ENCODE measurements at regions not wholly inside any gene's neighbourhood (a gene's known extent, or its start where the extent isn't known, plus 50 kb on each side); places are given as distances from the start of the nearest gene placed in this dataset.

GRCh38 chr3:115287198-115287597, 140.1 kb upstream of the ZBTB20 start:
- Histone ChIP-seq H3K4me3 (ENCODE audit: low read depth, low read length, poor library complexity, severe bottlenecking) (no peak overlapping the region), H3K9me3 (ENCODE audit: low read depth, low read length, poor library complexity, severe bottlenecking) (no peaks in the 10 kb centered on the region), H3K27ac (ENCODE audit: low read depth, low read length, poor library complexity, severe bottlenecking) (no peak overlapping the region), H3K36me3 (ENCODE audit: insufficient read depth, low read length, poor library complexity, severe bottlenecking) (no peaks in the 10 kb centered on the region), H3K27me3 (replicated peaks; ENCODE audit: insufficient read depth, low read depth, low read length, poor library complexity) (no peaks in the 10 kb centered on the region), H3K4me1 (ENCODE audit: insufficient read depth, low read length, poor library complexity, severe bottlenecking) (no peaks in the 10 kb centered on the region)
- no TSS peak for BruUV-seq (replicated peaks)
- intact Hi-C loops (cut with micrococcal nuclease; ENCODE audit: unreplicated experiment) = no loop called here
- TF ChIP-seq CTCF (conservative IDR thresholded peaks at IDR 0.05; ENCODE audit: low read depth, low read length) (no peak), EZH2 (IDR thresholded peaks at IDR 0.05; ENCODE audit: borderline replicate concordance, low read depth, low read length, poor library complexity, severe bottlenecking) (no peak)
- no peak for DNase-seq (ENCODE audit: low spot score)
- CTCF ChIA-PET = no interaction called here
- POLR2A ChIA-PET (ENCODE audit: low non-redundant PET) = no interaction called here

DNA sequence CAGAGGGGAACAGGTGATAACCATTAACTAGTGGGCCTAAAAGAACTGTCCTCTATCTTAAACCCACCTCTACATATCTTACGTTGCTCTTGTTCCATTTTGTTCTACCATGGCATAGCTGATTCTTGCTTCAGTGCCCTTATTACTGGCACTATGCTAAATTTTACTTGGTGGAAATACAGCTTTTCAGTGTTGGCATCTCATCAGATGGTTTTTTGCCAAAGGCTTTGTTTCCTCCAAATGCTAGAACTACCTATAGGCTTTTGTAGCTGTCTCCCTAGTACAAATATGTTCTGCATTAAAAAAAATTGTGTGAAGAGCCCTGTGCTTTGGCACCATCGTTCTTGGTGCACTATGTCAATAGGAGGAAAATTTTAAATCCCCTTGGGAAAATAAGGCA, 145.0 kb upstream of the ZBTB20 start:
- Histone ChIP-seq H3K36me3 (ENCODE audit: insufficient read depth, low read length, poor library complexity, severe bottlenecking) (no peaks in the 10 kb centered on the region), H3K4me3 (ENCODE audit: low read depth, low read length, poor library complexity, severe bottlenecking) (no peak overlapping the region), H3K9me3 (ENCODE audit: low read depth, low read length, poor library complexity, severe bottlenecking) (no peaks in the 10 kb centered on the region), H3K4me1 (ENCODE audit: insufficient read depth, low read length, poor library complexity, severe bottlenecking) (no peaks in the 10 kb centered on the region), H3K27me3 (replicated peaks; ENCODE audit: insufficient read depth, low read depth, low read length, poor library complexity) (no peaks in the 10 kb centered on the region), H3K27ac (ENCODE audit: low read depth, low read length, poor library complexity, severe bottlenecking) (no peak overlapping the region)
- BruUV-seq (replicated peaks) = no TSS peak
- intact Hi-C loops (cut with micrococcal nuclease; ENCODE audit: unreplicated experiment) = no loop called here
- ChIA-PET CTCF (no interaction called here), POLR2A (ENCODE audit: low non-redundant PET) (no interaction called here)
- TF ChIP-seq EZH2 (IDR thresholded peaks at IDR 0.05; ENCODE audit: borderline replicate concordance, low read depth, low read length, poor library complexity, severe bottlenecking) = no peak
- no peak for TF ChIP-seq CTCF (conservative IDR thresholded peaks at IDR 0.05; ENCODE audit: low read depth, low read length)
- DNase-seq (ENCODE audit: low spot score) = no peak

- CTCF ChIA-PET = no interaction called here
Observed at GRCh38 chr3:115292677-115293165, 145.6 kb upstream of the ZBTB20 start.

More at GRCh38 chr3:115292677-115293165, 145.6 kb upstream of the ZBTB20 start:
- DNase-seq (ENCODE audit: low spot score) = no peak
- H3K36me3 ChIP-seq (ENCODE audit: insufficient read depth, low read length, poor library complexity, severe bottlenecking) = no peaks in the 10 kb centered on the region
- POLR2A ChIA-PET (ENCODE audit: low non-redundant PET) = no interaction called here
- H3K27ac ChIP-seq (ENCODE audit: low read depth, low read length, poor library complexity, severe bottlenecking) = no peak overlapping the region
- intact Hi-C loops (cut with micrococcal nuclease; ENCODE audit: unreplicated experiment) = no loop called here
- no TSS peak for BruUV-seq (replicated peaks)
- H3K9me3 ChIP-seq (ENCODE audit: low read depth, low read length, poor library complexity, severe bottlenecking) = no peaks in the 10 kb centered on the region
- H3K4me3 ChIP-seq (ENCODE audit: low read depth, low read length, poor library complexity, severe bottlenecking) = no peak overlapping the region
- H3K4me1 ChIP-seq (ENCODE audit: insufficient read depth, low read length, poor library complexity, severe bottlenecking) = no peaks in the 10 kb centered on the region
- no peak for TF ChIP-seq CTCF (conservative IDR thresholded peaks at IDR 0.05; ENCODE audit: low read depth, low read length)
- no peaks in the 10 kb centered on the region for H3K27me3 ChIP-seq (replicated peaks; ENCODE audit: insufficient read depth, low read depth, low read length, poor library complexity)

All from A673 (cell line).